GM19463 (cell line): ENCODE measurements at regions not wholly inside any gene's neighbourhood (a gene's known extent, or its start where the extent isn't known, plus 50 kb on each side); places are given as distances from the start of the nearest gene placed in this dataset.

ENCODE experiments used
- ATAC-seq: cut with Tn5 transposase; IDR thresholded peaks from one replicate; pipeline ENCODE4 v1.9.1; 2021; ENCODE audit warnings: mild to moderate bottlenecking, moderate library complexity; ENCODE audit not compliant: unreplicated experiment

DNA sequence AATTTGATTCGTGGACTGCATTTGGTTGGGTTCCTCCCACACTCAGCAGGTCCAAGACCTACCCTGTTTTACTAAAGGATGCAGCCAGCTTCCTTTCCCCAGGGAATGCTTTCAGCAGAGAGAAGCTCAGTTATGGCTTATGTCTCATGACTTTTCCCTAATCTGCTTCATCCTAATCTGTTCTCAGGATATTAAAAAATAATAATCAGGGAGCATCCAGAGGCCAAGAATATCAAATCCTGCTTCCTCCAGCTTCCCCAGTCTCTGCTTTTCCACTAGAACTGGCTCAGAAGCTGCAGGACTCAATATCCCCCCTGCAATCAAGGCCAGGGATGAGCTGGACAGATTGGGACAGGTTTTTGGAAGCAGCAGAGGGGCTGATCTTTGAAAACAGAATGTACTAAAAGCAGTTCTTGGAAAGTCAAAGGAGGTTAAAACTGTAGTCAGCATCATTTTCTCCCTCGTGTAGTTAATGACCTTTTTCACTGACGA lies 326.9 kb upstream of the TNP1 start:
- no peak for ATAC-seq

DNA sequence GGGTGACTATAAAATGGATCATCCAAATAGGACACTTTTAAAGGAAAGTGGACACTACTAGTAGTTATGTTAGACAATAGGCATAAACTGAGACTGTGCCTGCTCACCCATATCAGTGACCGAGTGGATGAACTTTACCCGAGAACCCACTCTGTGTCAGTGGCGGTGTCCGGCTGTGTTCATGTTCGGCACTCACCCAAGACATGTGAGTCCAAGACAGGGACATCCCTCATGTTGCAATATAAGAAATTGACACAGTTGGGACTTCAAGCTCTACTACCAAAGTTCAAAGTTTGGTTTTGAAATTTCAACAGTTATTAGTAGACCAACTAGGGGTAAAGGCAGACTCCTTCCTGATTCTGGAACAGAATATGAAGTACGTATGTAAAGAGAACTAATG lies 326.3 kb upstream of the TNP1 start:
- ATAC-seq, result no peak

DNA sequence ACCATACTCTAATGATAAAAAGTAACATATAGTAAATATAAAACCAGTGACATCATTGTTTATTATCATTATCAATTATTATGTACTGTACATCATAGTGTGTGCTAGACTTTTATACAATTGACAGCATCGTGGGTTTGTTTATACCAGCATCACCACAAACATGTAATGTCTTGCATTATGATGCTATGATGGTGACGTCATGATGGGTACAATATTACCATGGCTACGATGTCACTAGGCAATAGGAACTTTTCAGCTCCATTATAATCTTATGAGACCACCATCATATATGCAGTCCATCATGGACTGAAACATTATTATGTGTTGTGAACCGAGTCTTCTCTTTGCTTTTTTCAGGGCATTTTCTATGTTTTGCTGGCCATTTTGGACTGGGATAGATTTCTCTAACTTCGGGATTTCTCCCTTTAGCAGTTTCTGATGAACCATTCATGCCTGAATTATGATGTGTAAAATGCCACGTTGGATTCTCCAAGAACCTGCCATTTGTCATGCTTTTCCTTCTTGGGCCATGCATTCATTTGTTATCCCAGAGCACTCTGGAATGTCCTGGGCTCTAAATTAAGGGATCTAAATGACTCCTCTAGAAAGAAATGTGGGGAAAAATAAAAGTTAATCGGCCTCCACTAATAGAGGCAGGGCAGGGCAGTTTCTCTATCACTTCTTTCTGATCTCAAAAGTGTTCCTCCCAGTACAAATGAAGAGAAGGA lies 325.6 kb upstream of the TNP1 start:
- no peak for ATAC-seq

DNA sequence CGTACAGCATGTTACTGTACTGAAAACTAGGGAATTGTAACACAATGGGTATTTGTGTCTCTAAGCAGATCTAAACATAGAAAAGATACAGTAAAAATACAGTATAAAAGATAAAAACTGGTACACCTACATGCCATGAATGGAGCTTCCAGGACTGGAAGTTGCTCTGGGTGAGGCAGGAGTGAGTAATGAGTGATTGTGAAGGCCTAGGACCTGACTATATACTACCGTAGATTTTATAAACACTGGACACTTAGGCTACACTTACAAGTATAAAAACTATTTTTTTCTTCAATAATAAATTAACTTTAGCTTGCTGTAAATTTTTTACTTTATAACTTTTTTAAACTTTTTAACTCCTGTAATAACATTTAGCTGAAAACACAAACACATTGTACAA lies 324.4 kb upstream of the TNP1 start:
- ATAC-seq, result no peak

DNA sequence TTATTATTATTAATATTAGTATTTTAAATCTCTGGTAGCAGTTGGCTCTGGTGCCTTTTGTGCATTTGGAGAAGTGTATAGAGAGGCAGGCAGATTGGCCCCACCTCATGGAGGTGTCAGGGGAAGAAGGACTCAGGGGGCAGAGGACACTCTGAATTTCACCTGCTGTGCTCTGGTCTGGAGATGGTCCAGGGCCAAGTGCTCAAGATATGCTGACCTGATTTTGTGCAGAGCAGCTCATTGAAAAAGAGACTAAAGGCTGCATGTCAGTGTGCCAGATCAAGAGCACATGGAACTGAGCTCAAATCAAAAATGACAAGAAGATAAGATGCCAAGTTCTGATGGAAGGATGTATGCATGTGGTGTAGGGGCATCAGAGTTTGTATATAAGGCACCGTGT lies 323.6 kb upstream of the TNP1 start:
- no peak for ATAC-seq

DNA sequence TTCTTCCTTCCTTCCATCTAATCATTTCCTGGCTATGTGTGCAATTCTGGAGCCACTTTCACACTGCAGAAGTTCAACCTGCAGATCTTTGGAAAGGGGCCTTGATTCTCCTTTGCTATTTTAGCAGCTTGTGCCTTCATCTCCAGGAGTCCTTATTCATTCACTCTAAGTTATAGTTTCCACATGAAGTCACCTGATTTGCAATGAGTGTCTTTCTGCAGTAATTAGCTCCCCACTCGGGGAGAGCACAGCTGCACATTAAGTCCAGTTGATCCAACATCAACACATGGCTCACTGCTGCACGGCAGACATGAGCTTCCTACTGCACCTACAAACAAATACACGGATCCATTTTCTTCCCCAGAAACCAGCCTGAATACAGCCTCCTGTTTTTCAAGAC lies 323.1 kb upstream of the TNP1 start:
- ATAC-seq, result no peak

DNA sequence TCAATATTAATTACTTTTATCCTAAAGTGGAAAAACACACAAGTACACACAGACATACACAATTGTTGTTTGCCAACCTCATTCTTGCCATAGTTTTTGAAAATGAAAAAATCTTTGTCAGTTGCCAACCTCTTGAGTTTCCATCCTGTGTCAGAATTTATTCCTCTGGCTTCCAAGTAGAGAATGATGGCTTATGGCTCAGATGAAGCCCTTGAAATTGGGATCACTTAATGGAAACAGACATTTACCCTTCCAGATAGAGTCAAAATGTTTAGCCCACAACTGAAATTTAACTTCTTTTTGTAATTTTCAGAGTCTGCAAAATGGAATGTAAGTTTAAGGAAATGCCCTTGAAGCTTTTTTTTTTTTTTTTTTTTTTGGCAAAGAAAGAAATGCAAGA lies 321.6 kb upstream of the TNP1 start:
- no peak for ATAC-seq

DNA sequence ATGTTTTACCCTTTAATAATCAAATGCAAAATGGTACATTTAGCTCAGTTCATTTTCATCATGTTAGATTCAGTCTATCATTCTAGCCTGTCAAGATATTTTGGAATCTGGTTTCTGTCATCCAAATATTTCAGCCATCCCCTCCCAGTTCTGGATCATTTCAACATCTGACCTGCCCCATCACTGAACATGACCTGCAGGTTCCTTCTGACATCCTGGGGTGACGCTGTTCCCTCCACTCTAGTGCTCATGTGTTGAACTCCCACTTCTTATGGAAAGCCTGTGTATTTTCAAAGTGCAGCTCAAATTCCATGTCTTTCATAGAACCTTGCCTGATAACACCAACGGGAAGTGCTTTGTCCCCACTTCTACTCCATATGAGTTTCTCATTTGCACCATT lies 320.0 kb upstream of the TNP1 start:
- ATAC-seq, result no peak

DNA sequence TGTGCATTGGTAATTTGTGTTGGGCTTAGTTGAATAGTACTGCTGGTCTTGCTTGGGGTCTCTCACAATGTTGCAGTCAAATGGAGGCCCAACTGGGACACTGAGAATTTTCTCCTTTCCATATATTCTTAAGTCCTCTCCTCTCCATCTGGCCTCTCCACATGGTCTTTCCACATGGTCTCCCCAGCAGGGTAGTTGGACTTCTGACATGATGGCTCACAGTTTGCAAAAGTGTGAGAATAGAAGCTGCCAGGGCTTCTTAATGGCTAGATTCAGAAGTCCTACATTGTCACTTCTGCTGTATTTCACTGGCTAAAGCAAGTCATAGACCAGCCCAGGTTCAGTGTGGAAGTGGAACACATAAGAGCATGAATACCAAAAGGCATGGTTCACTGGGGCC lies 318.5 kb upstream of the TNP1 start:
- no peak for ATAC-seq

DNA sequence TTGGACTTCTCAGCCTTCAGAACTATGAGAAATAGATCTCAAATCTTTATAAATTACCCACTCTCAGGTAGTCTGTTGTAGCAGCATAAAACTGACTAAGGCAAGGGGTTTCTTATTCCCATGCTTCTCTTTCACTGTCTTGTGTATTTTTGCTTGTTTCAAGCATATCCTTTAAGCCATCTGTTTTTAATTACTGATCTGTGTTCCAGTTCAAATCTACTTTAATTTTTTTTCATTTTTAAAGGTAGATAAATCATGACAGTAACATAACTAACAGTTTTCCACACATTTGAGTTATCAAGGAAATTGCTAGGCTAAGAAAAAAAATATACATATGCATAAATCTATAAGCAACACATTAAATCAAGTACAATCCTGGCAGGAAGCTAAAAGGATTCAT lies 317.9 kb upstream of the TNP1 start:
- no peak for ATAC-seq

DNA sequence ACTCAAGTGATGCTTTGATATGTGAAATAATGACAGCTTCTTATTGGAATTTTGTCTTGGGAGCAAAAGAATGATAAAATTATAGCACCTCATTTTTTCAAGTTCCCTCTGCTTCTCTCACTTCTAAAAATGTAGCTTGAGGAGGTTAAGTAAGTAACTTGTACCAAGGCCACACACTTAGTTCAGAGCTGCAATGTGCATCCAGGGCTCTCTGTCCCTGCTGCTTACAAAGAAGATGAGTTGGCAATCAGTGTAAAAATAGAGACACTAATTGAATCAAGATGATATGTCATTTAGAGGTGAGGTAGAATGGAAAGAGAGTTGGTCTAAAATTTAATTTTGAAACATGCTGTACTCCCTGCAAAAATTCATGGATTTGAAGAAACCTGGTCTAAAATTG lies 312.0 kb upstream of the TNP1 start:
- no peak for ATAC-seq

DNA sequence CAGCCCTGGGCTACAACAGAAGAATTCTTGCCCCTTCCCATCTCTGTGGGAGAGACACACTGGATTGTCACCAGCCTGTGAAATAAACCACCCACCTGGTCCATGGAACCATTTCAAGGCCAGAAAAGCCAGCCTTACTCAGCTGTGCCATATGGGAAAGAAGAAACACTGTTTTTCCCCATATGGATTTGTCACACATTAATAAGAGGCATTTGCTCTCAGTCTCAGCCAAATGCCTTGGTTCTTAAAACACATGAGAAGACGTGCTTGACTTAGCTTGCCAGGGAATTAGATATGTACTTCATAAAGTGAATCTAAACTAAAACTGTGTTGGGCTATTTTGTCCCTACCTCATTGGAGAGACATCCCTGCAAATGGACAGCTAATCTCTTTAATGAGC lies 308.6 kb upstream of the TNP1 start:
- no peak for ATAC-seq

DNA sequence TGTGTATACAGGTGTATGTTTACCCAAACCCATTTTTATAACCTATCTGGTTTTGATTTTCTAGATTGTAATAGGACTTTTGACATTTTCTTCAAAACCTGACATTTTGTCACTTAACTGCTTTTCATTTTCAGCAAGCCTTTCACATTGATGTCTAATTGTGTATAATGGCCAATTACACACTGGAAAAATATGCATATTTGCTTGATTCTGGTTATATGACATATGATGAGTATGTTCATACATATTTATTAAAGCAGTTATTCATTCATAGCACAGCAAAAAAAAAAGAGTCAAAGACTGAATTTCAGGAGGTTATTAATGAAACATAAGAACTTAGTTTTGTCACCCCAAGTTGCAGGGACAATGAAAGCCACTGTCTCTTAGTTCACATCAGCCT lies 307.7 kb upstream of the TNP1 start:
- ATAC-seq, result no peak

DNA sequence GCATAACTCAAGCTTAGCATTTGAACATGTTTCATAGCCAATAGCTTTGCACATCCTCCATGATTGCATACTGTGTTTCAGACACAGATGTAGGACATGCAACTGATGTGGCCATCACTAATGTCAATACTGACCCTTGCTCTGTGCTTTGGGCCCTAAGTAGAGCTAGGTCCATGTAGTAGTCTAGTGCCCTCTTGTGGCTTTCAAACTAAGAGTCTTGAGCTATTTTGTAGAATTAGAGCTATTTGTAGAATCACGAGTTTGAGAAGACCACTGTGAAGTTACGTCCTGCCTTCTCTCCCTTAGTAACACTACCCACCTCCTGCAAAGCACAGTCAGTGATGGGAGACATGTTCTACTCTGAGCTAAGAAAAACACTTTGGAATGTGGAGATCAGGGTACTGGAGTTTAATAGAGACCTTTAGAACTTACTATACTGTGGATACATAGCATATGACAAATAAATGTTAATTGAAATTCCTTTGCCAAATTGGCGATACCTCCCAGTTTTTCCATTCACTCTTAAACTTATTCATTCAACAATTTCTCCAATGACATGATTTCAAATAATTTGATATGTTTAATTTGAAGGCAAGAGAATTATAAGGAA lies 306.5 kb upstream of the TNP1 start:
- ATAC-seq, result no peak

DNA sequence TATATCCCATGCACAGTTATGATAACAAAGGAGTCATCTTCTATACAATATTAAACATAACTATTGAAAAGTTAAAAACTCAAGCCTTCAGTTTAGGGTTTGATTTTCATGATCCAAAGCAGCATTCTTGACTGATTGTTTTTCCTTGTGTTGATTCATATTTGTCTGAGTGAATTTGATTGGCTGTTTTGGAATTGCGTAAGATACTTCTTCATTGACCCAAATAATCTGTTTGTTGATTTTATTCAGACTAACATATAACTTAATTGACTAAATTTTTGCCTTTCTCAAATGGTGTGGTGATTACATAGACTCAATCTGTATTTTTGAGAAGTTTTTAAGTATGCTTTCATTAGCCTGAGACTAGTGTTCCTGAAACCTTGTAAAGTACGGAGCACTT lies 305.7 kb upstream of the TNP1 start:
- no peak for ATAC-seq

DNA sequence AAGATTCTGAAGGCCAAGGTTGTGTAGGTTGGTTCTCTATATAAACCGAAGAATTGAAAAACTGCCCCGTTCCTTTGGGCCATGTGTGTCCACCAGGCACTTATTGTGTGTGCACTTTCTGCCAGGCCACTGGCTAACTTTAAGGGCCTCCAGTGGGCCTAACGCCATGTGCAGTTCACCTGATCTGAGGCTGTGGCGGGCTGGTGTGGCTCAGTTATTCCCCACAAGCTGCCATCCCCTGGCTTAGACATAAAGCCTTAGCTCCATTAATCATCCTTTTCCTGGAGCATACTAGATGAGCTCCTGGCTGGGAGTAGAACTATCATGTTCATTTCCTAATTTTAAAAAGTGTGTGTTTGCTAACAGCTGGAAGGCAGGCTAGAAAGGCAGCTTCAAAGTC lies 304.1 kb upstream of the TNP1 start:
- ATAC-seq, result no peak

DNA sequence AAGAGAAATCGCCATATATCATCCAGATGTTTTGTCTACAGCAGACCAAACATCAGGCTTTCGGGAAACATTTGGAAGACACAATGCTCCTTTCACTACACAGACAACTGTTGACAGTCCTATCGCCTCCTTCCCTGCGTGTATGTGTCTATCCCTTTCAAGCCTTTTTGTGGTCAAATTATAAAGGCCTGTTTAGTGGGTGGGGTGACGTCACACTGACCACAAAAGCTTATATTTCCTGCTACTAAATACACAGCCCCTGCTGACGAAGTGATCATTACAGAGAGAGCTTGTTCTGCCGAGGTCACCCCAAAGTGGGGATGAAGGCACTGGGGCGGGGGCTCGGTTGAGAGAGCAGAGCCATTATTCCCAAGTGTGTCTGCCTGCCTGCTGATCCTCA lies 302.7 kb upstream of the TNP1 start:
- ATAC-seq, result no peak

DNA sequence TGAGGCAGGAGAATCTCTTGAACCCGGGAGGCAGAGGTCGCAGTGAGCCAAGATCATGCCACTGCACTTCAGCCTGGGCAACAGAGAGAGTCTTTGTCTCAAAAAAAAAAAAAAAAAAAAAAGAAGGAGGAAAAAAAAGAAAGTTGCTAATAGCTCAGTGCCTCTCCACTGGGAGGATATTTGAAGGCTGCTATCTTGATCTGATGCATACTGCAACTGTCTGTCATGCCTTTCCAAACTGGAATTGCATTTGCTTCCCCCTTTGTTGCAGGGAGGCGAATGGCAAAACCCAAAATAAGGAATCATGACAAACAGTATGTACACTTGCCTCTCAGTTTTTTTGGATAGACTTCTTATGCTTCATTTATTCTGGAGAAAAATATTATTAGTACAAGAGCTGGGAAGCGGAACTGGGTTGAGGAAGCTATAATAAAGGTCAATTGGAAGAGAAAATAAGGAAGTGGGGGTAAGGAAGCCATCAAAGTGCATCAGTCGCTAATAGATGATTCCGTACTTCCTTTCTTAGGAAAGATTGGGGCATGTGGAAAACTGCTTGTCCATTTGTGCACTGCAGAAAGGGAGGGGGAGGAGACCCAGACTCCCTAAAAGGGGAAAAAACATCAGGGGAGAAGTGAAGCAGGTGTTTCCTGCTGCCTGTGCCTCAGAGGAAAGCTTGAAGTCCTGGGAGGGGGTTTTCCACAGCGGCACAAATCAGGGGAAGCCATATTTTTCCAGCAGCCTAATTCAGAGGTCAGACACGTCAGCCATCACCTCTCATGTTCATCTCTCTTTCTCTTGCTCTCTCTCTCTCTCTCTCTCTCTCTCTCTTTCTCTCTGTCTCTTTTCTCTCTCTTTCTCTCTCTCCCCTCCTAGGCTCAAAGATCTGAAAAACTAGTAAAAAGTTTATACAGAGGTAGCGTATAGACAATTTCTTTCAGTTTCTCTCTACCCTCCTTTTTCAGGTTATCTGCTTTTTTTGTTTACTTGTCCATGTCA lies 301.4 kb upstream of the TNP1 start:
- ATAC-seq, result no peak

DNA sequence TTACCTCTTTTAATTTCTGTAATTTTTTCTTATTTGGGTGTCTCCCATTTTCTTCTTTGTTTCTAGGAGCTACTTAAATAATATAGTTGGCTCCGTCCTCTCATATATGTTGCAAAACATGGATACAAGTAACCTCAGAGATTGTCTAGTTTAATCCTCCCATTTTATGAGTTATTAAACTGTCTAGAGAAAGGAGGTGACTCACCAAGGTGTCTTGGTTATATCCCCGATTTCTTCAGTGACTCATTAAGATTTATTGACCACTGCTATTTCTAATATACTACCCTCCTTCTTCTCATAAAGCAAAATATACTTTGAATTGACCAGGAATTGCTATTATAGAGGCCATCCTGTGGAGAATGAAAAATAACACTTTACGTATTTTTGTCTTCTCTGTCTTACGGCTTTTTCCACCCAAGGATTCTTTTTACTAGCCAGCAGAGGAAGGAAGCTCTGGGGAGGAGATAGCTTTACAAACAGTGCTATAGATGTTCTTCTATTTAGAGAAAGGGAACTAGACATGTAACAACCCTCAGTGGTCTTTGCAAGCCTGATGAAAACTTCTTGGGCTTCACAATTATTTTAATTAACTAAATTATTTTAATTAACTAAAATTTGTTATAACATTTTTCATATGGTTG lies 300.4 kb upstream of the TNP1 start:
- ATAC-seq, result no peak

DNA sequence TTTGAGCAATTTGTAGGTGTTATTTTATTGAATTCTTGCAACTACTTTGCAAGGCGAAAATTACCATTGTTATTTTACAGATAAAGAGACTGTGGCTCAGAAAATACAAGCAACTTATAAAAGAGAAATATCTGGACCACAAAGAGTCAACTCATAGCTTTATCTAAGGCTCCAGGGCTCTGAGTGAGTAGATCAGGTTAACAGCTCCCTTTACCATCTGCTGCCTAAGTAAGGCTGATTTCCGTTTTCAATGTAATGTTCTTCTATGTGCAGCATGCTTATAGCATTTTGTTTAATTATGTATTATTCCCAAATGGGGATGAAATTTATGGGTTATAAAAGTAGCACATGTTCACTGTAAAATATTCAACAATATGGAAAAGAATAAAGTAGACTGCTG lies 299.1 kb upstream of the TNP1 start:
- no peak for ATAC-seq

DNA sequence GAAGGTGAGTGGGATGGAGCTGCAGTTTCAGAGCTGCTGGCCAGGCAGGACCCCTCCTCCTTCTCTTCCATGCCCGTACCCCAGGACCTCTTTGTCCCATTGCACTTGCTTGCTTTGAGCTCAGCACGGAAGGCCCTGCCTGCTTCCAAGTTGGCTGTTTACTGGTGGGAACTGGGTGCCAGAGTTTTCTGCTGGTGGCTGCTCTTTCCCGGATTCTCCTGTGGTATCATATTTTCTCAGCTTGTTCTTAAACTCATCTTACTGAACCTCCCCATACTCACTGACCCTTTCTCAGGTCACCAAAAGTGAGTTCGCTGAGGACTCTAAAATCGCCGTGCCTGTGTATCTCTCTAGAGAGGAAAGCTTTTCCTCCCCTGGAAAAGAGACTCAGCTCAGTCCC lies 297.7 kb upstream of the TNP1 start:
- ATAC-seq, result no peak
